GM13976 (cell line): ENCODE measurements at regions not wholly inside any gene's neighbourhood (a gene's known extent, or its start where the extent isn't known, plus 50 kb on each side); places are given as distances from the start of the nearest gene placed in this dataset.

Experiments used
- DNase-seq: peaks from one replicate; pipeline ENCODE4 v3.0.0; 2012; ENCODE audit warnings: low spot score
- CTCF ChIP-seq: IDR thresholded peaks from 2 replicates; pipeline ENCODE4 v1.5.1; 2012; ENCODE audit warnings: borderline replicate concordance, mild to moderate bottlenecking; ENCODE audit not compliant: insufficient read depth; ENCODE audit errors: extremely low read depth, missing control alignments, control extremely low read depth
- in situ Hi-C: fragments of 300-500 bp; cut with MboI; formaldehyde crosslinking; loops from one replicate; pipeline ENCODE4 v1.12.0; 2022; ENCODE audit warnings: low sequenced_read_pairs, mixed read lengths, inconsistent platforms; ENCODE audit not compliant: unreplicated experiment

- TF ChIP-seq CTCF, result no peak
- DNase-seq, result no peak
- in situ Hi-C loops, result no loop called here
Observed at GRCh38 chr6:69623357-69623756, 173.5 kb downstream of the LMBRD1 start.

GRCh38 chr6:69622924-69623323 is 173.9 kb downstream of the LMBRD1 start:
- no peak for TF ChIP-seq CTCF
- no peak for DNase-seq
- in situ Hi-C loops, result no loop called here

- TF ChIP-seq CTCF, result no peak
- in situ Hi-C loops, result no loop called here
- no peak for DNase-seq
Observed at GRCh38 chr6:69622230-69622629, 174.6 kb downstream of the LMBRD1 start.

- no peak for TF ChIP-seq CTCF
- DNase-seq, result no peak
- in situ Hi-C loops, result no loop called here
Observed at GRCh38 chr6:69617163-69617562, 179.6 kb downstream of the LMBRD1 start.

GRCh38 chr6:69609836-69610472 is 186.9 kb downstream of the LMBRD1 start:
- in situ Hi-C loops, result no loop called here
- DNase-seq, result no peak
- no peak for TF ChIP-seq CTCF

- in situ Hi-C loops, result no loop called here
- no peak for DNase-seq
- no peak for TF ChIP-seq CTCF
Observed at GRCh38 chr6:69601132-69601531, 195.7 kb downstream of the LMBRD1 start.
